ENCODE measurements at regions not wholly inside any gene's neighbourhood (a gene's known extent, or its start where the extent isn't known, plus 50 kb on each side); places are given as distances from the start of the nearest gene placed in this dataset.

- TF ChIP-seq, protein P1, sequence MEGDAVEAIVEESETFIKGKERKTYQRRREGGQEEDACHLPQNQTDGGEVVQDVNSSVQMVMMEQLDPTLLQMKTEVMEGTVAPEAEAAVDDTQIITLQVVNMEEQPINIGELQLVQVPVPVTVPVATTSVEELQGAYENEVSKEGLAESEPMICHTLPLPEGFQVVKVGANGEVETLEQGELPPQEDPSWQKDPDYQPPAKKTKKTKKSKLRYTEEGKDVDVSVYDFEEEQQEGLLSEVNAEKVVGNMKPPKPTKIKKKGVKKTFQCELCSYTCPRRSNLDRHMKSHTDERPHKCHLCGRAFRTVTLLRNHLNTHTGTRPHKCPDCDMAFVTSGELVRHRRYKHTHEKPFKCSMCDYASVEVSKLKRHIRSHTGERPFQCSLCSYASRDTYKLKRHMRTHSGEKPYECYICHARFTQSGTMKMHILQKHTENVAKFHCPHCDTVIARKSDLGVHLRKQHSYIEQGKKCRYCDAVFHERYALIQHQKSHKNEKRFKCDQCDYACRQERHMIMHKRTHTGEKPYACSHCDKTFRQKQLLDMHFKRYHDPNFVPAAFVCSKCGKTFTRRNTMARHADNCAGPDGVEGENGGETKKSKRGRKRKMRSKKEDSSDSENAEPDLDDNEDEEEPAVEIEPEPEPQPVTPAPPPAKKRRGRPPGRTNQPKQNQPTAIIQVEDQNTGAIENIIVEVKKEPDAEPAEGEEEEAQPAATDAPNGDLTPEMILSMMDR (IDR thresholded peaks at IDR 0.05; ENCODE audit: control extremely low read depth in 1 of 3, insufficient read depth in 1 of 3, low read depth in 1 of 3, low read length in 3 of 3): peak in 1 of 3 experiments; percentile 13; a peak in 1 of 4 replicates
- no peak for TF ChIP-seq KDM1A (IDR thresholded peaks at IDR 0.05; ENCODE audit: borderline replicate concordance, low read length)
- TF ChIP-seq MAX (IDR thresholded peaks at IDR 0.05): peak; percentile 50; the same call in 1 of the 2 replicates
- TF ChIP-seq CTBP2 (IDR thresholded peaks at IDR 0.05; ENCODE audit: borderline replicate concordance, insufficient read depth, insufficient read length, low read length): no peak
- TF ChIP-seq YY1 (IDR thresholded peaks at IDR 0.05; ENCODE audit: low read depth, low read length): no peak
- TF ChIP-seq BCL11A (IDR thresholded peaks at IDR 0.05; ENCODE audit: low read depth in 2 of 2, low read length in 2 of 2): no peak
Measured at GRCh38 chr2:134141598-134142340, 112.1 kb upstream of the MGAT5 start (continued).

All from H1 (cell line).